ENCODE measurements at regions not wholly inside any gene's neighbourhood (a gene's known extent, or its start where the extent isn't known, plus 50 kb on each side); places are given as distances from the start of the nearest gene placed in this dataset.

DNA sequence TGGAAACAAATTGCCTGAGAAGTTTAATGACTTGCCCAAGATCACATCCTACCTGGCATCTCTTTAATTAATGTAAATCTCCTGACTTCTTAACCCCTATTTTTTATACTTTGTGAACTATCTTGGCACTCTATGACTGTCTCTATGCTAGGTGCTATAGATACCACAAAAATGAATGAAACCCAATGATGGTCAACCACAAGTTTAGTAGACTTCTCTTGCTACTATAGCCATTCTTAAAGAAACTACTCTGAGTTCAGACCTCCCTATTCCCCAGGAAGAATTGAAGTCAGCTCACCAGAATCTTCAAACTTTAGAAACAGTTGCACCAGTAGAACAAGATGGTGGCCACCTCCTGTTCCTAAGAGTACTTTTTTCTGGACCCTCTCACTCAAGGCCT lies 191.1 kb downstream of the RSL24D1 start:
- TF ChIP-seq, protein P1, sequence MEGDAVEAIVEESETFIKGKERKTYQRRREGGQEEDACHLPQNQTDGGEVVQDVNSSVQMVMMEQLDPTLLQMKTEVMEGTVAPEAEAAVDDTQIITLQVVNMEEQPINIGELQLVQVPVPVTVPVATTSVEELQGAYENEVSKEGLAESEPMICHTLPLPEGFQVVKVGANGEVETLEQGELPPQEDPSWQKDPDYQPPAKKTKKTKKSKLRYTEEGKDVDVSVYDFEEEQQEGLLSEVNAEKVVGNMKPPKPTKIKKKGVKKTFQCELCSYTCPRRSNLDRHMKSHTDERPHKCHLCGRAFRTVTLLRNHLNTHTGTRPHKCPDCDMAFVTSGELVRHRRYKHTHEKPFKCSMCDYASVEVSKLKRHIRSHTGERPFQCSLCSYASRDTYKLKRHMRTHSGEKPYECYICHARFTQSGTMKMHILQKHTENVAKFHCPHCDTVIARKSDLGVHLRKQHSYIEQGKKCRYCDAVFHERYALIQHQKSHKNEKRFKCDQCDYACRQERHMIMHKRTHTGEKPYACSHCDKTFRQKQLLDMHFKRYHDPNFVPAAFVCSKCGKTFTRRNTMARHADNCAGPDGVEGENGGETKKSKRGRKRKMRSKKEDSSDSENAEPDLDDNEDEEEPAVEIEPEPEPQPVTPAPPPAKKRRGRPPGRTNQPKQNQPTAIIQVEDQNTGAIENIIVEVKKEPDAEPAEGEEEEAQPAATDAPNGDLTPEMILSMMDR (IDR thresholded peaks at IDR 0.05; ENCODE audit: low read depth, low read length) = no peak
- no peak for TF ChIP-seq POLR2A (IDR thresholded peaks at IDR 0.05; ENCODE audit: extremely low read depth, insufficient read length)

Measured in NB4 (cell line).